ENCODE measurements at regions not wholly inside any gene's neighbourhood (a gene's known extent, or its start where the extent isn't known, plus 50 kb on each side); places are given as distances from the start of the nearest gene placed in this dataset.

- TF ChIP-seq CTCF (IDR thresholded peaks at IDR 0.05; ENCODE audit: borderline replicate concordance, extremely low read depth, low read length, poor library complexity, severe bottlenecking), result no peak
- no peak for TF ChIP-seq EZH2 (IDR thresholded peaks at IDR 0.05; ENCODE audit: borderline replicate concordance, low read depth, low read length, severe bottlenecking)
Observed at GRCh38 chr5:17735761-17736160, 101.5 kb downstream of the TAF11L14 start.

All from DND-41 (cell line).